Liver (tissue), 8 donors: ENCODE measurements at regions not wholly inside any gene's neighbourhood (a gene's known extent, or its start where the extent isn't known, plus 50 kb on each side); places are given as distances from the start of the nearest gene placed in this dataset.

ENCODE experiments used
- DNase-seq: peaks from one replicate; pipeline ENCODE4 v3.0.0-alpha.2; 2017; ENCODE audit warnings: low spot score
- H3K27ac ChIP-seq, 2 donors: one replicate each; pipeline ENCODE4 v1.7.0; 2013; ENCODE audit warnings: inconsistent platforms in 2 of 2, low read length in 2 of 2, control low read depth in 1 of 2, low read depth in 1 of 2, mild to moderate bottlenecking in 1 of 2
- H3K27me3 ChIP-seq, 4 donors: one replicate each; pipeline versions ENCODE4 v1.6.1 to v1.7.0; 2013; ENCODE audit warnings: low read length in 3 of 4, inconsistent platforms in 1 of 4, mild to moderate bottlenecking in 1 of 4, moderate library complexity in 1 of 4; ENCODE audit not compliant: control insufficient read depth in 4 of 4, insufficient read depth in 4 of 4
- H3K36me3 ChIP-seq, 4 donors: one replicate each; pipeline versions ENCODE4 v1.6.1 to v1.7.0; 2013; ENCODE audit warnings: low read length in 3 of 4, mild to moderate bottlenecking in 3 of 4, low read depth in 1 of 4, moderate library complexity in 1 of 4; ENCODE audit not compliant: control insufficient read depth in 4 of 4, insufficient read depth in 3 of 4
- H3K4me1 ChIP-seq, 4 donors: one replicate each; pipeline versions ENCODE4 v1.6.1 to v1.7.0; 2013; ENCODE audit warnings: low read length in 3 of 4, mild to moderate bottlenecking in 3 of 4, moderate library complexity in 1 of 4; ENCODE audit not compliant: control insufficient read depth in 4 of 4, insufficient read depth in 4 of 4
- H3K4me3 ChIP-seq, 3 donors: one replicate each; pipeline versions ENCODE4 v1.6.1 to v1.7.0; 2013; ENCODE audit warnings: low read length in 3 of 3, control low read depth in 1 of 3, low read depth in 1 of 3, mild to moderate bottlenecking in 1 of 3
- H3K9ac ChIP-seq, 2 donors: one replicate each; pipeline ENCODE4 v1.7.0; 2013; ENCODE audit warnings: low read length in 2 of 2, mild to moderate bottlenecking in 2 of 2, moderate library complexity in 2 of 2, control low read depth in 1 of 2, low read depth in 1 of 2
- H3K9me3 ChIP-seq, 4 donors: one replicate each; pipeline versions ENCODE4 v1.6.1 to v1.7.0; 2013; ENCODE audit warnings: low read length in 3 of 4; ENCODE audit not compliant: control insufficient read depth in 4 of 4
- ATF3 ChIP-seq: IDR thresholded peaks from 2 replicates; pipeline ENCODE4 v1.6.1; 2016; ENCODE audit warnings: antibody characterized with exemption
- CTCF ChIP-seq: fragments of 150-350 bp; IDR thresholded peaks from 2 replicates; pipeline ENCODE4 v1.5.1; 2017; ENCODE audit warnings: improper control_type of control experiment, low read depth, low read length; ENCODE audit not compliant: missing input control
- EGR1 ChIP-seq, 2 donors: IDR thresholded peaks; 2 replicates each; pipeline ENCODE4 v1.6.1; 2016 to 2018; ENCODE audit warnings: antibody characterized with exemption in 2 of 2, low read depth in 2 of 2
- FOXA1 ChIP-seq: IDR thresholded peaks from 2 replicates; pipeline ENCODE4 v1.6.1; 2016; ENCODE audit warnings: antibody characterized with exemption
- FOXA2 ChIP-seq: IDR thresholded peaks from 2 replicates; pipeline ENCODE4 v1.6.1; 2016; ENCODE audit warnings: antibody characterized with exemption
- JUND ChIP-seq, 2 donors: IDR thresholded peaks; 2 replicates each; pipeline ENCODE4 v1.6.1; 2016; ENCODE audit warnings: antibody characterized with exemption in 2 of 2
- MAX ChIP-seq: IDR thresholded peaks from 2 replicates; pipeline ENCODE4 v1.6.1; 2016; ENCODE audit warnings: antibody characterized with exemption
- NR2F2 ChIP-seq: IDR thresholded peaks from 2 replicates; pipeline ENCODE4 v1.6.1; 2016; ENCODE audit warnings: antibody characterized with exemption
- RAD21 ChIP-seq, 2 donors: IDR thresholded peaks; 2 replicates each; pipeline ENCODE4 v1.6.1; 2016; ENCODE audit warnings: antibody characterized with exemption in 2 of 2, mild to moderate bottlenecking in 2 of 2
- REST ChIP-seq: IDR thresholded peaks from 2 replicates; pipeline ENCODE4 v1.6.1; 2016; ENCODE audit warnings: antibody characterized with exemption, mild to moderate bottlenecking
- RXRA ChIP-seq, 2 donors: IDR thresholded peaks; 2 replicates each; pipeline ENCODE4 v1.6.1; 2017 to 2018; ENCODE audit warnings: antibody characterized with exemption in 2 of 2, mild to moderate bottlenecking in 1 of 2
- SP1 ChIP-seq: IDR thresholded peaks from 2 replicates; pipeline ENCODE4 v1.6.1; 2018; ENCODE audit warnings: antibody characterized with exemption, mild to moderate bottlenecking
- TAF1 ChIP-seq: conservative IDR thresholded peaks from 2 replicates; pipeline ENCODE4 v1.6.1; 2016; ENCODE audit warnings: antibody characterized with exemption, mild to moderate bottlenecking
- ZBTB33 ChIP-seq: IDR thresholded peaks from 2 replicates; pipeline ENCODE4 v1.6.1; 2016; ENCODE audit warnings: antibody characterized with exemption
- WGBS: extraction: QIAGEN DNeasy Blood & Tissue Kit; methylation state at CpG from one replicate; pipeline ENCODE4 v1.1.7; 2013; 5-methylcytosine and 5-hydroxymethylcytosine counted together
- donor health status: healthy.
- donor health status: healthy.
- donor health status: healthy.
- donor health status: healthy.
- donor health status: healthy.

- H3K27ac ChIP-seq: no peak overlapping the region
- no peak for DNase-seq
Observed at GRCh38 chr2:106020821-106021661, 173.1 kb downstream of the UXS1 start.

GRCh38 chr2:106020032-106020431 lies 174.1 kb downstream of the UXS1 start:
- no peak overlapping the region for H3K4me3 ChIP-seq
- DNase-seq: no peak
- no peaks in the 10 kb centered on the region for H3K36me3 ChIP-seq
- H3K4me1 ChIP-seq: no peaks in the 10 kb centered on the region
- H3K27me3 ChIP-seq: no peaks in the 10 kb centered on the region
- WGBS: 82% methylated on average over 4 of the region's 4 CpGs
- no peaks in the 10 kb centered on the region for H3K9me3 ChIP-seq
- H3K9ac ChIP-seq: no peak overlapping the region
- TF ChIP-seq ZBTB33 (no peak), REST (no peak), RAD21 (IDR thresholded peaks at IDR 0.05) (no peak)
- H3K27ac ChIP-seq: no peak overlapping the region

More at GRCh38 chr2:106020821-106021661, 173.1 kb downstream of the UXS1 start:
- no peaks in the 10 kb centered on the region for H3K36me3 ChIP-seq
- 79% methylated on average over 12 of the region's 12 CpGs for WGBS
- no peaks in the 10 kb centered on the region for H3K4me1 ChIP-seq
- no peaks in the 10 kb centered on the region for H3K9me3 ChIP-seq
- TF ChIP-seq TAF1: no peak
- H3K9ac ChIP-seq: no peak overlapping the region
- no peaks in the 10 kb centered on the region for H3K27me3 ChIP-seq
- no peak overlapping the region for H3K4me3 ChIP-seq

GRCh38 chr2:106018141-106018540 lies 176.0 kb downstream of the UXS1 start:
- no peak for DNase-seq
- 63% methylated on average over 5 of the region's 5 CpGs for WGBS
- no peaks in the 10 kb centered on the region for H3K27me3 ChIP-seq
- TF ChIP-seq CTCF: no peak
- no peak for TF ChIP-seq NR2F2
- no peak for TF ChIP-seq FOXA1
- no peak for TF ChIP-seq MAX
- TF ChIP-seq JUND (IDR thresholded peaks at IDR 0.05): no peak
- TF ChIP-seq FOXA2: no peak
- TF ChIP-seq RXRA (IDR thresholded peaks at IDR 0.05): no peak
- TF ChIP-seq ZBTB33: no peak
- no peak for TF ChIP-seq SP1
- no peak for TF ChIP-seq EGR1 (IDR thresholded peaks at IDR 0.05; ENCODE audit: low read depth in 2 of 2)
- TF ChIP-seq RAD21 (IDR thresholded peaks at IDR 0.05): no peak
- no peak for TF ChIP-seq TAF1
- no peak for TF ChIP-seq ATF3

More at GRCh38 chr2:106018141-106018540, 176.0 kb downstream of the UXS1 start:
- H3K36me3 ChIP-seq: no peaks in the 10 kb centered on the region
- no peak overlapping the region for H3K9ac ChIP-seq
- no peak overlapping the region for H3K4me3 ChIP-seq
- no peaks in the 10 kb centered on the region for H3K4me1 ChIP-seq
- H3K27ac ChIP-seq: no peak overlapping the region
- no peaks in the 10 kb centered on the region for H3K9me3 ChIP-seq
